ENCODE measurements at regions not wholly inside any gene's neighbourhood (a gene's known extent, or its start where the extent isn't known, plus 50 kb on each side); places are given as distances from the start of the nearest gene placed in this dataset.
A peak's percentile ranks its signal among the peaks of the same experiment; 100 is the strongest.

- DNase-seq: no peak
- WGBS: 78% methylated on average over 1 of the region's 1 CpG
- intact Hi-C loops (cut with DNase I): no loop called here
- Histone ChIP-seq H3K4me1 (ENCODE audit: control insufficient read depth, insufficient read depth, low read length) (no peaks in the 10 kb centered on the region), H3K27ac (ENCODE audit: low read length) (no peak overlapping the region), H3K9me3 (ENCODE audit: control insufficient read depth, low read length) (no peaks in the 10 kb centered on the region), H3K27me3 (ENCODE audit: control insufficient read depth, insufficient read depth) (no peaks in the 10 kb centered on the region), H3K4me3 (ENCODE audit: low read length) (no peak overlapping the region)
- ATAC-seq: no peak
These were observed 1262.8 kb upstream of the CDH8 start for GRCh38 chr16:63298993-63299392.

DNA sequence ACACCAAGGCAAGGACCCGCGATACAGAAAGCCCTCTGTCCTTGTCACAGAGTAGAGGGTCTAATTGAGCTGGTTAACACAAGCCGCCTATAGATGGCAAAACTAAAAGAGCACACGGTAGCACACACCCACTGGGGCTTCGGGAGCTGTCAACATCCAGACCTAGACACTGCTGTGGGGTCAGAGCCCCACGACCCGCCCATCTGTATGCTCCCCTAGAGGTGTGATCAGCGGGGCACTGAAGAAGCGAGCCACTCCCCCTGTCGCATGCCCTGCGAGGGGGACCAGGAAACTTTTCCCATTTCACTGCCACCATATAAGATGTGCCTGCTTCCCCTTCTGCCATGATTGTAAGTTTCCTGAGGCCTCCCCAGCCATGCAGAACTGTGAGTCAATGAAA, 1255.8 kb upstream of the CDH8 start:
- no peaks in the 10 kb centered on the region for H3K4me1 ChIP-seq (ENCODE audit: control insufficient read depth, insufficient read depth, low read length)
- no peaks in the 10 kb centered on the region for H3K9me3 ChIP-seq (ENCODE audit: control insufficient read depth, low read length)
- DNase-seq (no peak), ATAC-seq (no peak)
- intact Hi-C loops (cut with DNase I): no loop called here
- H3K4me3 ChIP-seq (ENCODE audit: low read length): no peak overlapping the region
- H3K27ac ChIP-seq (ENCODE audit: low read length): no peak overlapping the region
- 89% methylated on average over 11 of the region's 11 CpGs for WGBS
- H3K27me3 ChIP-seq (ENCODE audit: control insufficient read depth, insufficient read depth): no peaks in the 10 kb centered on the region

GRCh38 chr16:63289834-63290460, 1253.7 kb upstream of the CDH8 start:
- ATAC-seq (peak; percentile 64 to 66), DNase-seq (peak in 2 of 3 donors; percentile 13 to 58)
- Histone ChIP-seq H3K27ac (ENCODE audit: low read length) (no peak overlapping the region), H3K4me3 (ENCODE audit: low read length) (no peak overlapping the region), H3K4me1 (ENCODE audit: control insufficient read depth, insufficient read depth, low read length) (no peaks in the 10 kb centered on the region), H3K9me3 (ENCODE audit: control insufficient read depth, low read length) (no peaks in the 10 kb centered on the region), H3K27me3 (ENCODE audit: control insufficient read depth, insufficient read depth) (no peaks in the 10 kb centered on the region)
- intact Hi-C loops (cut with DNase I): no loop called here
- WGBS: 44% methylated on average over 16 of the region's 16 CpGs

DNA sequence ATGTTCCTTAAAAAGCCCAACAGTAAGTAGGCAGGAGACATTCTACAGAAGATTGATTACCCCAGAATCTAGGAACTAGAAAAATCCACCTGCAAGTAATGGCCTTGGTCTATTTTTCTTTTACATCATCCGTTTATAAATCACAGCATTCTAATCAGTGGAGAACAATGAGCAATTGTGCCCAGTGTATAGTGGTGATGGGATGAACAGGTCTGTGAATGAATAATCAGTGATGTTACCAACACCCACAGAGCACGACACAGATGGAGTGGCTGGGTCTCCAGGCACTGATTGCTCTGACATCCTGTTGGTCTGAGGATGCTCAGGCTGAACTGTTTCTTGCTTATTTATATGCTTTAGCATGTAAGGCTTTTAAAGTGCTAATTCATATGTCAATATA, 1251.2 kb upstream of the CDH8 start:
- ATAC-seq (no peak), DNase-seq (no peak)
- H3K27ac ChIP-seq (ENCODE audit: low read length): no peak overlapping the region
- intact Hi-C loops (cut with DNase I): no loop called here
- WGBS: 41% methylated on average over 2 of the region's 2 CpGs
- H3K4me1 ChIP-seq (ENCODE audit: control insufficient read depth, insufficient read depth, low read length): no peaks in the 10 kb centered on the region
- H3K9me3 ChIP-seq (ENCODE audit: control insufficient read depth, low read length): no peaks in the 10 kb centered on the region
- no peak overlapping the region for H3K4me3 ChIP-seq (ENCODE audit: low read length)
- H3K27me3 ChIP-seq (ENCODE audit: control insufficient read depth, insufficient read depth): no peaks in the 10 kb centered on the region

DNA sequence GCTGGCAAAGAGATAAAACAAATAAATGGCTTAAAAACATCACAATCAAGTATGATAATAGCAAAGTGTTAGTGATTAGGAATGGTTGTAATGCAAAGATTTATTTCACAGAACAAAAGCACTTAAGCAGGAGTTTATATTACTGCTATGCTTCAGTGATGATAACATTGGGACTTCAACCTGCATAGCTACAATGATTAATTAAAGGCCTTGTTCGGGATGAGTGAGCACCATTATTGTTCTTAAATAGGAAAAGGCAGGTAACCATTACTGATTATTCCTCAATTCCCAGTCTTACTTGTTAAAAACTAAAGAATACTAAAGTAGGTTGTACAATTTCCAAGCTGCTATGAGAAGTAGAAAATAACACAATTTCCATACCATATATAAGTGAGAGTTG, 1247.5 kb upstream of the CDH8 start:
- H3K9me3 ChIP-seq (ENCODE audit: control insufficient read depth, low read length): no peaks in the 10 kb centered on the region
- intact Hi-C loops (cut with DNase I): no loop called here
- ATAC-seq: no peak

GRCh38 chr16:63244631-63245030, 1208.4 kb upstream of the CDH8 start:
- intact Hi-C loops (cut with DNase I): no loop called here
- Histone ChIP-seq H3K27me3 (ENCODE audit: control insufficient read depth, insufficient read depth) (no peaks in the 10 kb centered on the region), H3K27ac (ENCODE audit: low read length) (no peak overlapping the region), H3K9me3 (ENCODE audit: control insufficient read depth, low read length) (no peaks in the 10 kb centered on the region), H3K4me1 (ENCODE audit: control insufficient read depth, insufficient read depth, low read length) (no peaks in the 10 kb centered on the region), H3K4me3 (ENCODE audit: low read length) (no peak overlapping the region)
- DNase-seq (no peak), ATAC-seq (no peak)
- 61% methylated on average over 5 of the region's 5 CpGs for WGBS

More for the DNA sequence above, 1247.5 kb upstream of the CDH8 start:
- DNase-seq: no peak
- H3K4me1 ChIP-seq (ENCODE audit: control insufficient read depth, insufficient read depth, low read length): no peaks in the 10 kb centered on the region
- H3K27me3 ChIP-seq (ENCODE audit: control insufficient read depth, insufficient read depth): no peaks in the 10 kb centered on the region
- H3K4me3 ChIP-seq (ENCODE audit: low read length): no peak overlapping the region
- WGBS: 66% methylated on average over 1 of the region's 1 CpG
- H3K27ac ChIP-seq (ENCODE audit: low read length): no peak overlapping the region

DNA sequence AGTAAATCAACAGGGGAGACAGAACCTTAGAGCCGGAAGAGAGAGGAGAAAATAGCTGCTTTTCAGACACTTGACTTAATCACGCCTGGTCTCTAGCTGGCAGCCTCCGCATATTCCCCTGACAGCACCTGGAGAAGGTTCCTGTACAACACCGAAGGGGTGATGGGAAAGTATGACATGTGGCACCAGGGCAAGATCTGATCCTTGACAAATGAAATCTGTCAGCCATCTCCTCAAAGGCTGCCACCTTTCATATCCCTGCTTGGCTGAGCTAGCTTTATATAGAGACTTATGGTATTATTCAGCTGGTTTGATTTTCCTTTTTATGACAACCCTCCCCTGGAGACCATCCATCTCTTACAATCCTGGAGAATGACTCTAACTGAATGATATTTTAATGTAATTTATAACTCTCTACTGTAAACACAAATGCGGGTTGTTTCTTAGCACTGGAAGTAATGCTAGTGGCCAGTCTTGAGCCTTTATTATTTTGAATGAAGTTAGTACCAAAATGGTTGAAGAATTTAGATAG, 1205.3 kb upstream of the CDH8 start:
- Histone ChIP-seq H3K4me1 (ENCODE audit: control insufficient read depth, insufficient read depth, low read length) (no peaks in the 10 kb centered on the region), H3K27me3 (ENCODE audit: control insufficient read depth, insufficient read depth) (no peaks in the 10 kb centered on the region), H3K27ac (ENCODE audit: low read length) (no peak overlapping the region), H3K9me3 (ENCODE audit: control insufficient read depth, low read length) (no peaks in the 10 kb centered on the region), H3K4me3 (ENCODE audit: low read length) (no peak overlapping the region)
- no peak for DNase-seq
- intact Hi-C loops (cut with DNase I): no loop called here
- WGBS: 74% methylated on average over 5 of the region's 5 CpGs
- no peak for ATAC-seq

GRCh38 chr16:63239065-63239570, 1202.9 kb upstream of the CDH8 start:
- no peaks in the 10 kb centered on the region for H3K9me3 ChIP-seq (ENCODE audit: control insufficient read depth, low read length)
- H3K4me3 ChIP-seq (ENCODE audit: low read length): no peak overlapping the region
- no peaks in the 10 kb centered on the region for H3K4me1 ChIP-seq (ENCODE audit: control insufficient read depth, insufficient read depth, low read length)
- ATAC-seq (no peak), DNase-seq (no peak)
- H3K27ac ChIP-seq (ENCODE audit: low read length): no peak overlapping the region
- 87% methylated on average over 1 of the region's 1 CpG for whole genome bisulfite sequencing
- no peaks in the 10 kb centered on the region for H3K27me3 ChIP-seq (ENCODE audit: control insufficient read depth, insufficient read depth)
- intact Hi-C loops (cut with DNase I): no loop called here

GRCh38 chr16:63230421-63231040, 1194.3 kb upstream of the CDH8 start:
- WGBS: 46% methylated on average over 3 of the region's 3 CpGs
- Histone ChIP-seq H3K4me3 (ENCODE audit: low read length) (no peak overlapping the region), H3K27ac (ENCODE audit: low read length) (no peak overlapping the region), H3K27me3 (ENCODE audit: control insufficient read depth, insufficient read depth) (no peaks in the 10 kb centered on the region), H3K9me3 (ENCODE audit: control insufficient read depth, low read length) (no peaks in the 10 kb centered on the region), H3K4me1 (ENCODE audit: control insufficient read depth, insufficient read depth, low read length) (no peaks in the 10 kb centered on the region)
- intact Hi-C loops (cut with DNase I): no loop called here
- DNase-seq (no peak), ATAC-seq (no peak)

DNA sequence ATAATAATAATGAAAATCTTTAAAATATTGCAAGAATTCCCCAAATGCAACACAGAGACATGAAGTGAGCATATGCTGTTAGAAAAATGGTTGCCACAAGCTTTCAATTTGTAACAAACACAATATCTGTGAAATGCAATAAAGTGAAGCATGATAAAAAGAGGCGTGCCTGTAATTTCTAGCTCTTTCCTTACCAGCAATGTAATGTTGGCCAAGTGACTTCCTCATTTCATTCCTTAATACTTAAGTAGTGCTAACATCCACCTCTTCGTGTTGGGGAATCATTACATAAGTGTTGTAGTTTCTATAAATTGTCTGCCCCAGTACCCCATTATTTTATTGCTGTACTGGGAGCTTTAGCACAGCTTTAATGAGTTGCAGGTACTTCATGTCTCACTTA, 1192.0 kb upstream of the CDH8 start:
- no peak for DNase-seq
- no peak overlapping the region for H3K27ac ChIP-seq (ENCODE audit: low read length)
- WGBS: 67% methylated on average over 2 of the region's 2 CpGs
- no peak overlapping the region for H3K4me3 ChIP-seq (ENCODE audit: low read length)
- no peaks in the 10 kb centered on the region for H3K9me3 ChIP-seq (ENCODE audit: control insufficient read depth, low read length)
- no peaks in the 10 kb centered on the region for H3K27me3 ChIP-seq (ENCODE audit: control insufficient read depth, insufficient read depth)
- intact Hi-C loops (cut with DNase I): no loop called here
- ATAC-seq: no peak
- H3K4me1 ChIP-seq (ENCODE audit: control insufficient read depth, insufficient read depth, low read length): no peaks in the 10 kb centered on the region

DNA sequence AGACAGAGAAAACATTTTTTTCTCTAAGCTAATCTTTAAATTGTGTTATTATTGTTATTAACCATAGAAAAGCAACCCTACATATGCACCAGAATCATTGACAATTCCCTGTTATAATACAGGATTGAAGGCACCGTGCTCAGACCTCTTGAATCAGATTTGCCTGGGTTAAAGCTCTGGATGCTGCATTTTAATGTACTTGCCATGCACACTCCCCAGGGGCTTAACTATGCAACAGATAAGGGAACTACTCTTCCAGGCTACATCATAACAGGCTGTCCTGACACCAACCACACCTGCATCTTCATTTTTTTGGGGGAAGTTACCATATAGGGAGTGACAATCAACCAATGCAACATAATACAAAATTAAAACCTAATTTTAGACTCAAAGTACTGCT, 1187.6 kb upstream of the CDH8 start:
- intact Hi-C loops (cut with DNase I): no loop called here
- Histone ChIP-seq H3K27me3 (ENCODE audit: control insufficient read depth, insufficient read depth) (no peaks in the 10 kb centered on the region), H3K4me3 (ENCODE audit: low read length) (no peak overlapping the region), H3K9me3 (ENCODE audit: control insufficient read depth, low read length) (no peaks in the 10 kb centered on the region), H3K27ac (ENCODE audit: low read length) (no peak overlapping the region), H3K4me1 (ENCODE audit: control insufficient read depth, insufficient read depth, low read length) (no peaks in the 10 kb centered on the region)
- WGBS: 59% methylated on average over 1 of the region's 1 CpG
- ATAC-seq (no peak), DNase-seq (no peak)

All from right cardiac atrium (tissue), 5 donors.